Adrenal gland (tissue), 5 donors: ENCODE measurements at regions not wholly inside any gene's neighbourhood (a gene's known extent, or its start where the extent isn't known, plus 50 kb on each side); places are given as distances from the start of the nearest gene placed in this dataset.

Source experiments
- POLR2A ChIP-seq, 2 donors: fragments of 450-650 bp; IDR thresholded peaks; one replicate each; pipeline ENCODE4 v1.6.1; 2017; ENCODE audit warnings: antibody characterized with exemption in 2 of 2, mild to moderate bottlenecking in 2 of 2, moderate library complexity in 1 of 2
- TF ChIP-seq, protein P1 (sequence below), 6 experiments: fragments of 450-650 bp in 4 of 6; fragments of 200-600 bp in 2 of 6; sonication (generic) in 1 of 6; IDR thresholded peaks; 1 replicate in 5 of 6; 2 replicates in 1 of 6; pipeline versions ENCODE4 v1.5.1 to v1.8.0; 2016 to 2021; ENCODE audit warnings: antibody characterized with exemption in 6 of 6, mild to moderate bottlenecking in 2 of 6, moderate library complexity in 1 of 6
- donor health status: DM: no; HTN: no; CAD: no.

DNA sequence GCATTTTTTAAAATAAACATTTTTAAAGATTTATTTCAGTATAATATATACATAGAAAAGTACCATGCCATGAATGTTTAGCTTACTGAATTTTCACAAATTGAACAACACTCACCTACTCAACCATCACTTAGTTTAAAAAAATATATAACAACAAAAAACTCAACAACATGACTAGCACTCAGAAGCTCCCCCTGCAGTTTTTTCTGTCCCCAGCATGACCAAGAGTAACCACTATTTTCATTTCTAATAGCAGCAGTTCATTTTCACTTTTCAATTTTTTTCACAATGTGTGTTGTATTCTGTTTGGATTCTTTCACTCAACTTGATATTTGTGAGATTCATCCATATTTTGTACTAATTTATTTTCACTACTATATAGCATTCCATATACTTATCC, 162.3 kb upstream of the POGK start:
- TF ChIP-seq, protein P1, sequence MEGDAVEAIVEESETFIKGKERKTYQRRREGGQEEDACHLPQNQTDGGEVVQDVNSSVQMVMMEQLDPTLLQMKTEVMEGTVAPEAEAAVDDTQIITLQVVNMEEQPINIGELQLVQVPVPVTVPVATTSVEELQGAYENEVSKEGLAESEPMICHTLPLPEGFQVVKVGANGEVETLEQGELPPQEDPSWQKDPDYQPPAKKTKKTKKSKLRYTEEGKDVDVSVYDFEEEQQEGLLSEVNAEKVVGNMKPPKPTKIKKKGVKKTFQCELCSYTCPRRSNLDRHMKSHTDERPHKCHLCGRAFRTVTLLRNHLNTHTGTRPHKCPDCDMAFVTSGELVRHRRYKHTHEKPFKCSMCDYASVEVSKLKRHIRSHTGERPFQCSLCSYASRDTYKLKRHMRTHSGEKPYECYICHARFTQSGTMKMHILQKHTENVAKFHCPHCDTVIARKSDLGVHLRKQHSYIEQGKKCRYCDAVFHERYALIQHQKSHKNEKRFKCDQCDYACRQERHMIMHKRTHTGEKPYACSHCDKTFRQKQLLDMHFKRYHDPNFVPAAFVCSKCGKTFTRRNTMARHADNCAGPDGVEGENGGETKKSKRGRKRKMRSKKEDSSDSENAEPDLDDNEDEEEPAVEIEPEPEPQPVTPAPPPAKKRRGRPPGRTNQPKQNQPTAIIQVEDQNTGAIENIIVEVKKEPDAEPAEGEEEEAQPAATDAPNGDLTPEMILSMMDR (IDR thresholded peaks at IDR 0.05), result no peak
- no peak for TF ChIP-seq POLR2A (IDR thresholded peaks at IDR 0.05)
